GM12891 (cell line): ENCODE measurements at regions not wholly inside any gene's neighbourhood (a gene's known extent, or its start where the extent isn't known, plus 50 kb on each side); places are given as distances from the start of the nearest gene placed in this dataset.

ENCODE experiments used
- POLR2A ChIP-seq: IDR thresholded peaks from 2 replicates; pipeline ENCODE4 v1.6.1; 2011; ENCODE audit warnings: low read depth, low read length, control low read depth
- POLR2AphosphoS5 ChIP-seq: IDR thresholded peaks from 2 replicates; pipeline ENCODE4 v1.6.1; 2011; ENCODE audit warnings: low read depth, low read length, control low read depth

DNA sequence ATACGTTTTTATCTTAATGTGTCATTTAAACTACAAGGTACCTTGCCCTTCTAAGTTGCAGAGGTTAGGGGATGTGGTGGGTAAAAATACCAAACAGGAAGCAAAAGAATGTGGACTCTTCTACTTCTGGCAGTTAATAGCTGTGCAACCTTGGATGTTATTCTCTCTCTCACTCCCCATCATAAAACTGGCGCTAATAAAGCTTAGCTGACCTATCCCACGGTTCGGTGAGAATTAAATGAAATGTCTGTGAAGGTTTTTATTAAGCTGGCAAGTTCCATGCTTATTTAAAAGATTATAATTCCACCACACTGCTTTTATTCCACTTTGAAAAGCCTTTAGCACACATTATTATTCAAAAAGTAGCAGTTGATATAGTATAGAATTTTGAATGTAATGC lies 127.8 kb upstream of the SLC22A23 start:
- TF ChIP-seq POLR2AphosphoS5 (no peak), POLR2A (no peak)
